Esophagus muscularis mucosa (tissue), 4 donors: ENCODE measurements at regions not wholly inside any gene's neighbourhood (a gene's known extent, or its start where the extent isn't known, plus 50 kb on each side); places are given as distances from the start of the nearest gene placed in this dataset.

Experiments
- DNase-seq: peaks from one replicate; pipeline ENCODE4 v3.0.0-alpha.2; 2017; ENCODE audit errors: extremely low spot score
- H3K27ac ChIP-seq, 4 donors: fragments of 200-600 bp; sonication (generic); replicated peaks in 1 of 4; 1 replicate in 3 of 4; 2 replicates in 1 of 4; pipeline ENCODE4 v1.5.1; 2016 to 2019; ENCODE audit warnings: mild to moderate bottlenecking in 1 of 4
- H3K27me3 ChIP-seq, 4 donors: fragments of 200-600 bp; sonication (generic); one replicate each; pipeline versions ENCODE4 v1.5.1 to v1.6.0; 2016 to 2019
- H3K36me3 ChIP-seq, 4 donors: fragments of 200-600 bp; sonication (generic); one replicate each; pipeline ENCODE4 v1.5.1; 2016 to 2019
- H3K4me1 ChIP-seq, 4 donors: fragments of 200-600 bp; sonication (generic); one replicate each; pipeline ENCODE4 v1.5.1; 2016 to 2019
- H3K4me3 ChIP-seq, 4 donors: fragments of 200-600 bp; sonication (generic); 1 replicate in 2 of 4; 2 replicates in 2 of 4; pipeline ENCODE4 v1.5.1; 2016 to 2019; ENCODE audit warnings: mild to moderate bottlenecking in 4 of 4, moderate library complexity in 1 of 4
- H3K9me3 ChIP-seq, 4 donors: fragments of 200-600 bp; sonication (generic); 1 replicate in 3 of 4; 2 replicates in 1 of 4; pipeline ENCODE4 v1.5.1; 2016 to 2019
- EP300 ChIP-seq: sonication (generic); formaldehyde crosslinking; IDR thresholded peaks from one replicate; pipeline ENCODE4 v1.6.1; 2017; ENCODE audit warnings: antibody characterized with exemption
- POLR2A ChIP-seq: fragments of 450-650 bp; IDR thresholded peaks from one replicate; pipeline ENCODE4 v1.6.1; 2017; ENCODE audit warnings: antibody characterized with exemption, moderate library complexity, mild to moderate bottlenecking, low read depth
- POLR2AphosphoS5 ChIP-seq, 2 donors: sonication (generic); formaldehyde crosslinking; IDR thresholded peaks; one replicate each; pipeline ENCODE4 v1.6.1; 2017; ENCODE audit warnings: antibody characterized with exemption in 2 of 2
- WGBS: methylation state at CpG from one replicate; pipeline ENCODE4 v1.1.5; 2018; 5-methylcytosine and 5-hydroxymethylcytosine counted together
- intact Hi-C: fragments of 100-400 bp; cut with DNase I; formaldehyde crosslinking; loops from one replicate; pipeline ENCODE4 v1.15.1; 2023
- TF ChIP-seq, protein P1 (sequence below), 3 experiments: fragments of 200-600 bp in 2 of 3; fragments of 450-650 bp in 1 of 3; sonication (generic) in 2 of 3; IDR thresholded peaks; one replicate each; pipeline ENCODE4 v1.5.1; 2017 to 2019; ENCODE audit warnings: antibody characterized with exemption in 3 of 3, mild to moderate bottlenecking in 2 of 3, moderate library complexity in 1 of 3

DNA sequence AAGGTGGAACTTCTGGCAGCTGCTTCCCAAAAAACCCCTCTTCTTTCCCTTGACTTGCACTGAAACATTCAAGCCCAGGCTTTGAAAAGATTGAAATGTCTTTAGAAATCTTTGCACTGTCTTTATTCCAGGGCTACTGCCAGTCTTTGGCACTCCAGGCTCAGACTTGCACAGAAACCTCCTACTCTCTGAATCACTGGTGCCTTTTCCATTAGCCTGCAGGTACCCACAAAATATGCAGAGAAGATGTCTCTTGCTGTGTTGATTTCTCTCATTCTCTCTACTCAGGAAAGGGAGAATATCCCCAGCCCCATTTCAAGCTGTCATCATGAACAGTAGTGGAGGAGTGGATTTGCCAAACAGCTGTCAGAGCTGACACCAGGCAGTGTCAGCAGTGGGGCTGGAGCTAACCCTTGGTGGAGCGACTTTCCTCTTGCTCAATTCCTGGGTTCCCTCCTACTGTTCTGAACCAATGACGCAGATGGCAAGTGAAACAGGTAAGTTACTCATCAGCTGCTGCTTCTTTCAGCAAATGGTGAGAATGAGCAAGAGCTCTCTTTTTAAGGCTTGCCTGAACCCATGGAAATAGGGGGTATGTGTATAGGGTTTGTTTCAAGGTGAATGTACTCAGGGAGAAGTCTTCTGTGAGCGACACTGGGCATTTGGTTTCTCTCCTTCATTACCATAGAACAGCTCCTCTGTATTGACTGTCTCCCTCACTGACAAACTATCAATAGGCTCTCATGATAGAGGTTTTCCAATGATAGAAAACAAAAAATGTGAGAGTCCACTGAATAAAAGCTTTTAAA lies 362.4 kb downstream of the ADRA2A start:
- TF ChIP-seq EP300 (no peak), POLR2AphosphoS5 (IDR thresholded peaks at IDR 0.05) (no peak), POLR2A (no peak)
- TF ChIP-seq, protein P1, sequence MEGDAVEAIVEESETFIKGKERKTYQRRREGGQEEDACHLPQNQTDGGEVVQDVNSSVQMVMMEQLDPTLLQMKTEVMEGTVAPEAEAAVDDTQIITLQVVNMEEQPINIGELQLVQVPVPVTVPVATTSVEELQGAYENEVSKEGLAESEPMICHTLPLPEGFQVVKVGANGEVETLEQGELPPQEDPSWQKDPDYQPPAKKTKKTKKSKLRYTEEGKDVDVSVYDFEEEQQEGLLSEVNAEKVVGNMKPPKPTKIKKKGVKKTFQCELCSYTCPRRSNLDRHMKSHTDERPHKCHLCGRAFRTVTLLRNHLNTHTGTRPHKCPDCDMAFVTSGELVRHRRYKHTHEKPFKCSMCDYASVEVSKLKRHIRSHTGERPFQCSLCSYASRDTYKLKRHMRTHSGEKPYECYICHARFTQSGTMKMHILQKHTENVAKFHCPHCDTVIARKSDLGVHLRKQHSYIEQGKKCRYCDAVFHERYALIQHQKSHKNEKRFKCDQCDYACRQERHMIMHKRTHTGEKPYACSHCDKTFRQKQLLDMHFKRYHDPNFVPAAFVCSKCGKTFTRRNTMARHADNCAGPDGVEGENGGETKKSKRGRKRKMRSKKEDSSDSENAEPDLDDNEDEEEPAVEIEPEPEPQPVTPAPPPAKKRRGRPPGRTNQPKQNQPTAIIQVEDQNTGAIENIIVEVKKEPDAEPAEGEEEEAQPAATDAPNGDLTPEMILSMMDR (IDR thresholded peaks at IDR 0.05) = no peak
- 85% methylated on average over 3 of the region's 3 CpGs for WGBS
- DNase-seq = no peak
- Histone ChIP-seq H3K27ac (no peak overlapping the region), H3K27me3 (no peaks in the 10 kb centered on the region), H3K4me1 (no peaks in the 10 kb centered on the region), H3K36me3 (no peaks in the 10 kb centered on the region), H3K4me3 (no peak overlapping the region), H3K9me3 (no peaks in the 10 kb centered on the region)
- intact Hi-C loops = no loop called here

GRCh38 chr10:111440501-111440900 lies 363.7 kb downstream of the ADRA2A start:
- intact Hi-C loops = no loop called here
- TF ChIP-seq, protein P1 (IDR thresholded peaks at IDR 0.05) = no peak
- no peak for TF ChIP-seq POLR2AphosphoS5 (IDR thresholded peaks at IDR 0.05)
- TF ChIP-seq POLR2A = no peak
- TF ChIP-seq EP300 = no peak
- H3K9me3 ChIP-seq = no peaks in the 10 kb centered on the region
- H3K4me3 ChIP-seq = no peak overlapping the region
- DNase-seq = no peak
- H3K27me3 ChIP-seq = no peaks in the 10 kb centered on the region
- H3K36me3 ChIP-seq = no peaks in the 10 kb centered on the region
- no peaks in the 10 kb centered on the region for H3K4me1 ChIP-seq
- WGBS = 72% methylated on average over 5 of the region's 5 CpGs
- H3K27ac ChIP-seq = no peak overlapping the region

DNA sequence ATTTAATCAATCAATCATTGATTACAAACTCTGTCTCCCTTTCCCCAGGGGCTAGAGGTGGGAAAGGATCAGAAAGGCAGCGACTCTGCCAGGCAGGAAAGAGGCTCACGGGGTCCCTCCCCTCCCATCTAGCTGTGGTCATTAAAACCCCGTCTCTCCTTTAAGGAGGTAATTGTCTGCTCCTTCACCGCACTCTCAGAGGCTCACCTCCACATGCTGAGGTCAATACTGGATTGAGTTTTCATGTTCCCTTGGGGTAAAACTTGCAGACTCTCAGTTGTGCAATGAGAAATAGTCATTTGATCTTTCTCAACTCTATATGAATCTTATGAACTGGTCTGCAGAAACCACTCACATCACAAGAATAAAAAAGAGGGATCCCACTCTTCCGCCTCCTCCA lies 368.8 kb downstream of the ADRA2A start:
- WGBS = 17% methylated on average over 5 of the region's 5 CpGs

DNA sequence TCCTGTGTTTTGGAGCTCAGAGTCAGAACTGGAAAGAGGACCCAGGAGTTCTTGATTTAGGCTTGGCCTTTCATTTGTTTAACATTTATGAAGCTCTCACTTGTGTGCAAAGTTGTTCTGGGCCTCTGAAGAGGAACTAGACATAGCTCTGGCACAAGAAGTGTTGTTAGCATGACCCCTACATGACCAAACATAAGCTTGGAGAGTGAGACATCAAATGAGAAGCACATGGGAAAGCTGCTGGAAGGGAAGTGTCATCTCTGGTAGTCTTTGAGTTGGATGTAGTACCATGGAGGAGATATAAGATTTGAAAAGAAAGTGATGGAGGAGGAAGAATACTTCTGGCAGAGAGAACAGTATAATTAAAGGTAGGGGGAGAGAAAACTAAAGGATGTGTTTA lies 370.1 kb downstream of the ADRA2A start:
- intact Hi-C loops = no loop called here
- TF ChIP-seq POLR2AphosphoS5 (IDR thresholded peaks at IDR 0.05) (no peak), POLR2A (no peak), EP300 (no peak)
- TF ChIP-seq, protein P1 (IDR thresholded peaks at IDR 0.05) = no peak
- Histone ChIP-seq H3K9me3 (no peaks in the 10 kb centered on the region), H3K27me3 (no peaks in the 10 kb centered on the region), H3K36me3 (no peaks in the 10 kb centered on the region), H3K4me1 (no peaks in the 10 kb centered on the region), H3K27ac (no peak overlapping the region), H3K4me3 (no peak overlapping the region)
- DNase-seq = no peak

More for the DNA sequence above, 368.8 kb downstream of the ADRA2A start:
- no peaks in the 10 kb centered on the region for H3K36me3 ChIP-seq
- H3K4me3 ChIP-seq = no peak overlapping the region
- H3K27me3 ChIP-seq = no peaks in the 10 kb centered on the region
- intact Hi-C loops = no loop called here
- TF ChIP-seq EP300 (no peak), POLR2AphosphoS5 (IDR thresholded peaks at IDR 0.05) (no peak), POLR2A (no peak)
- TF ChIP-seq, protein P1 (IDR thresholded peaks at IDR 0.05) = no peak
- DNase-seq = no peak
- H3K27ac ChIP-seq = no peak overlapping the region
- H3K9me3 ChIP-seq = no peaks in the 10 kb centered on the region
- H3K4me1 ChIP-seq = no peaks in the 10 kb centered on the region

DNA sequence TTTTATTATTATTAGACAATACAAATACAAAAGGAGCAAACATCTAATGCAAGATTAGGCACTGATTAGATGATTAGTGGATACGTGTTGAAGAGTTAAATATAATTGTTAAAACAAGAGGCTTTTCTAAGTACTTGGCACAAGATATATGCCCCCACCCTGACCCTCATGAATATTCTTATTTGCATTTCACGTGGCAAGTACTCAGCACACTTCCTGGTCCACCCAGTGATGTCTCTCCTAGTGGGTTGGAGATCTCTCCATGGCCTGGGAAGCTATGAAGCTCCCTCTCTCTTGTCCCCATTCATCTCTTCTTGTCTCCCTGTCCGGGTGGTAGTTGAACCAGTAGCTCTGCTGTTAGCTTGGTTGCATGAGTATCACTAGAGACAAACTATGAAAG lies 375.3 kb downstream of the ADRA2A start:
- Histone ChIP-seq H3K4me1 (no peaks in the 10 kb centered on the region), H3K9me3 (no peaks in the 10 kb centered on the region), H3K27me3 (no peaks in the 10 kb centered on the region), H3K27ac (no peak overlapping the region), H3K36me3 (no peaks in the 10 kb centered on the region), H3K4me3 (no peak overlapping the region)
- DNase-seq = no peak
- WGBS = 67% methylated on average over 3 of the region's 3 CpGs
- intact Hi-C loops = no loop called here
- TF ChIP-seq POLR2A (no peak), EP300 (no peak), POLR2AphosphoS5 (IDR thresholded peaks at IDR 0.05) (no peak)
- TF ChIP-seq, protein P1 (IDR thresholded peaks at IDR 0.05) = no peak
